Esophagus muscularis mucosa (tissue), 3 donors: ENCODE measurements at regions not wholly inside any gene's neighbourhood (a gene's known extent, or its start where the extent isn't known, plus 50 kb on each side); places are given as distances from the start of the nearest gene placed in this dataset.

Source experiments
- POLR2A ChIP-seq: fragments of 450-650 bp; IDR thresholded peaks from one replicate; pipeline ENCODE4 v1.6.1; 2017; ENCODE audit warnings: antibody characterized with exemption, moderate library complexity, mild to moderate bottlenecking, low read depth
- POLR2AphosphoS5 ChIP-seq, 2 donors: sonication (generic); formaldehyde crosslinking; IDR thresholded peaks; one replicate each; pipeline ENCODE4 v1.6.1; 2017; ENCODE audit warnings: antibody characterized with exemption in 2 of 2
- TF ChIP-seq, protein P1 (sequence below), 3 experiments: fragments of 200-600 bp in 2 of 3; fragments of 450-650 bp in 1 of 3; sonication (generic) in 2 of 3; IDR thresholded peaks; one replicate each; pipeline ENCODE4 v1.5.1; 2017 to 2019; ENCODE audit warnings: antibody characterized with exemption in 3 of 3, mild to moderate bottlenecking in 2 of 3, moderate library complexity in 1 of 3

DNA sequence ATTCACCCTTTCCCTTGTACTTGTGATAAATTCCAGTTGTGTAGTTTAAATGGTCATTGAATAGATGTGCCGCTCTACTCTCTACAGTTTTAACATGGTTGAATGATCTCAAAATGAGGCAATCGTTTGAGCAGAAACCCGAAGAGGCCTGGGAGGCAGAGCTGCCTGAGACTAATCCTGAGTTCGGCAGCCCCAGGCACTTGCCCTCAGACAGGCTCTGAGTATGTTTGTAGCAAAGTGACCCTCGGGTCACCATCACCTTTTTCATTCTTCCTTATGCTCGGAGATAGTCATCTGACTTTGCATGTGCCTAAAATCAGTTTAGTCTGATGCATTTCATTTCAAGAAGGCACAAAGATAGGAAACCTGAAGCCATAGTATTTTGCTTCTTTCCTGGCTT, 184.0 kb upstream of the RBFOX1 start:
- no peak for TF ChIP-seq POLR2A
- TF ChIP-seq, protein P1, sequence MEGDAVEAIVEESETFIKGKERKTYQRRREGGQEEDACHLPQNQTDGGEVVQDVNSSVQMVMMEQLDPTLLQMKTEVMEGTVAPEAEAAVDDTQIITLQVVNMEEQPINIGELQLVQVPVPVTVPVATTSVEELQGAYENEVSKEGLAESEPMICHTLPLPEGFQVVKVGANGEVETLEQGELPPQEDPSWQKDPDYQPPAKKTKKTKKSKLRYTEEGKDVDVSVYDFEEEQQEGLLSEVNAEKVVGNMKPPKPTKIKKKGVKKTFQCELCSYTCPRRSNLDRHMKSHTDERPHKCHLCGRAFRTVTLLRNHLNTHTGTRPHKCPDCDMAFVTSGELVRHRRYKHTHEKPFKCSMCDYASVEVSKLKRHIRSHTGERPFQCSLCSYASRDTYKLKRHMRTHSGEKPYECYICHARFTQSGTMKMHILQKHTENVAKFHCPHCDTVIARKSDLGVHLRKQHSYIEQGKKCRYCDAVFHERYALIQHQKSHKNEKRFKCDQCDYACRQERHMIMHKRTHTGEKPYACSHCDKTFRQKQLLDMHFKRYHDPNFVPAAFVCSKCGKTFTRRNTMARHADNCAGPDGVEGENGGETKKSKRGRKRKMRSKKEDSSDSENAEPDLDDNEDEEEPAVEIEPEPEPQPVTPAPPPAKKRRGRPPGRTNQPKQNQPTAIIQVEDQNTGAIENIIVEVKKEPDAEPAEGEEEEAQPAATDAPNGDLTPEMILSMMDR (IDR thresholded peaks at IDR 0.05): no peak
- no peak for TF ChIP-seq POLR2AphosphoS5 (IDR thresholded peaks at IDR 0.05)
